Testis (tissue), 2 donors: ENCODE measurements at regions not wholly inside any gene's neighbourhood (a gene's known extent, or its start where the extent isn't known, plus 50 kb on each side); places are given as distances from the start of the nearest gene placed in this dataset.

Experiments
- POLR2A ChIP-seq: fragments of 450-650 bp; IDR thresholded peaks from one replicate; pipeline ENCODE4 v1.6.1; 2017; ENCODE audit warnings: antibody characterized with exemption, mild to moderate bottlenecking, moderate library complexity
- TF ChIP-seq, protein P1 (sequence below), 3 experiments: fragments of 450-650 bp in 2 of 3; fragments of 200-600 bp in 1 of 3; sonication (generic) in 1 of 3; IDR thresholded peaks; one replicate each; pipeline ENCODE4 v1.5.1; 2016 to 2019; ENCODE audit warnings: antibody characterized with exemption in 3 of 3, mild to moderate bottlenecking in 2 of 3, moderate library complexity in 1 of 3

DNA sequence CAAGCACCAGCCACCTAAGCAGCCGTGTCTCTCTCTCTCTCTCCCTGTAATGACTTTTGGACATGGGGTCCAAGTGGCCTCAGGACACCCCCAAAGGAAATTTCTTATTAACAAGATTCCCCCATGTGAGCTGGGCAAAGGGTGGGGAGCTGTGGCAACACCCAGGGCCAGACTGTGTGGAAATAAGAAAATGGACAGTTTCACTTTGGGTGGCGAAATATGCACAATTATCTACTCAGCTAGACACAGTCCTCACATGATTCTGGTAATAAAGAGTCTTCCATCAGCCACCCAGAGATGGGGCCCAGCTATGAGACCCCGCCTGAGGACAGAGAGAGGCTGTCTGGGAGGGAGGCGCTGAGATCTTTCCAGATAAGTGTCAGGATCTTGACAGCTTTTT, 96.8 kb upstream of the TPM1 start:
- no peak for TF ChIP-seq POLR2A
- TF ChIP-seq, protein P1, sequence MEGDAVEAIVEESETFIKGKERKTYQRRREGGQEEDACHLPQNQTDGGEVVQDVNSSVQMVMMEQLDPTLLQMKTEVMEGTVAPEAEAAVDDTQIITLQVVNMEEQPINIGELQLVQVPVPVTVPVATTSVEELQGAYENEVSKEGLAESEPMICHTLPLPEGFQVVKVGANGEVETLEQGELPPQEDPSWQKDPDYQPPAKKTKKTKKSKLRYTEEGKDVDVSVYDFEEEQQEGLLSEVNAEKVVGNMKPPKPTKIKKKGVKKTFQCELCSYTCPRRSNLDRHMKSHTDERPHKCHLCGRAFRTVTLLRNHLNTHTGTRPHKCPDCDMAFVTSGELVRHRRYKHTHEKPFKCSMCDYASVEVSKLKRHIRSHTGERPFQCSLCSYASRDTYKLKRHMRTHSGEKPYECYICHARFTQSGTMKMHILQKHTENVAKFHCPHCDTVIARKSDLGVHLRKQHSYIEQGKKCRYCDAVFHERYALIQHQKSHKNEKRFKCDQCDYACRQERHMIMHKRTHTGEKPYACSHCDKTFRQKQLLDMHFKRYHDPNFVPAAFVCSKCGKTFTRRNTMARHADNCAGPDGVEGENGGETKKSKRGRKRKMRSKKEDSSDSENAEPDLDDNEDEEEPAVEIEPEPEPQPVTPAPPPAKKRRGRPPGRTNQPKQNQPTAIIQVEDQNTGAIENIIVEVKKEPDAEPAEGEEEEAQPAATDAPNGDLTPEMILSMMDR (IDR thresholded peaks at IDR 0.05), result no peak
